Large intestine (tissue), 3 donors: ENCODE measurements at regions not wholly inside any gene's neighbourhood (a gene's known extent, or its start where the extent isn't known, plus 50 kb on each side); places are given as distances from the start of the nearest gene placed in this dataset.

ENCODE experiments used
- DNase-seq, 2 donors: peaks; one replicate each; pipeline versions ENCODE4 v3.0.0 to v3.0.0-alpha.2; 2013
- H3K27ac ChIP-seq: one replicate; pipeline ENCODE4 v1.5.1; 2013; ENCODE audit warnings: low read length
- H3K27me3 ChIP-seq: 2 replicates; pipeline ENCODE4 v1.6.1; 2013; ENCODE audit warnings: low read length; ENCODE audit not compliant: control insufficient read depth, insufficient read depth
- H3K36me3 ChIP-seq: 2 replicates; pipeline ENCODE4 v1.6.1; 2013; ENCODE audit warnings: low read length; ENCODE audit not compliant: control insufficient read depth, insufficient read depth
- H3K4me1 ChIP-seq: one replicate; pipeline ENCODE4 v1.6.1; 2013; ENCODE audit warnings: low read length; ENCODE audit not compliant: control insufficient read depth, insufficient read depth
- H3K4me3 ChIP-seq: one replicate; pipeline ENCODE4 v1.5.1; 2013; ENCODE audit warnings: low read length
- H3K9me3 ChIP-seq: one replicate; pipeline ENCODE4 v1.6.1; 2013; ENCODE audit warnings: mild to moderate bottlenecking, low read depth, low read length, moderate library complexity; ENCODE audit not compliant: control insufficient read depth
- whole genome bisulfite sequencing: methylation state at CpG from one replicate; pipeline ENCODE4 v1.1.5; 2013; ENCODE audit warnings: low lambda C conversion rate; ENCODE audit not compliant: insufficient coverage; 5-methylcytosine and 5-hydroxymethylcytosine counted together

- no peaks in the 10 kb centered on the region for H3K9me3 ChIP-seq
- H3K36me3 ChIP-seq = no peaks in the 10 kb centered on the region
- H3K4me1 ChIP-seq = no peaks in the 10 kb centered on the region
- H3K4me3 ChIP-seq = no peak overlapping the region
- WGBS = 94% methylated on average over 2 of the region's 4 CpGs
- no peaks in the 10 kb centered on the region for H3K27me3 ChIP-seq
- DNase-seq = no peak
- H3K27ac ChIP-seq = no peak overlapping the region
These were observed 444.9 kb upstream of the KIRREL3 start for GRCh38 chr11:127445476-127445875.

DNA sequence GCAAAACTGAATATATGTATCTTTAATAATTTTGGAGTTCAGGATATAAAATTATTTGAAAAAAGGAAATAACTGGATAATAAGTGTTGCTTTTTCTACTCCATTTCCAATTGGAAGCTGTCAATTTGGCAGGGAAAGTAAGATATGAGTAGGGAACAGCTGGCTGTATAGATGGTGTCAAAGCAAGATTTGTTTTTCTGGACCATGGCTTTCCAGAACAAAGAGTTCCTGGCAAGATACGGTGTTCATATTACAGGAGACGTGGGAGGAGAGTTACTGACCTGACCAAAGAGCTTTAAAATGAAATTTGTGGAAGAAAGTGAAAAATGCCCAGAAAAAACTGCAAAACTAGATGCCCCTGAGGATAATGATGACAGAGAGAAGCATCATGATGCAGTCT lies 442.7 kb upstream of the KIRREL3 start:
- Histone ChIP-seq H3K27ac (no peak overlapping the region), H3K27me3 (no peaks in the 10 kb centered on the region), H3K4me1 (no peaks in the 10 kb centered on the region), H3K36me3 (no peaks in the 10 kb centered on the region), H3K9me3 (no peaks in the 10 kb centered on the region), H3K4me3 (no peak overlapping the region)
- no peak for DNase-seq
- WGBS = 78% methylated on average over 2 of the region's 2 CpGs

GRCh38 chr11:127440616-127441015 lies 440.0 kb upstream of the KIRREL3 start:
- no peaks in the 10 kb centered on the region for H3K36me3 ChIP-seq
- no peaks in the 10 kb centered on the region for H3K4me1 ChIP-seq
- H3K27ac ChIP-seq = no peak overlapping the region
- no peak for DNase-seq
- H3K9me3 ChIP-seq = no peaks in the 10 kb centered on the region
- H3K27me3 ChIP-seq = no peaks in the 10 kb centered on the region
- H3K4me3 ChIP-seq = no peak overlapping the region
- WGBS = 92% methylated on average over 2 of the region's 3 CpGs

GRCh38 chr11:127425281-127425680 lies 424.7 kb upstream of the KIRREL3 start:
- H3K36me3 ChIP-seq = no peaks in the 10 kb centered on the region
- no peak for DNase-seq
- H3K27ac ChIP-seq = no peak overlapping the region
- WGBS = 84% methylated on average over 3 of the region's 3 CpGs
- no peaks in the 10 kb centered on the region for H3K27me3 ChIP-seq
- no peaks in the 10 kb centered on the region for H3K9me3 ChIP-seq
- no peaks in the 10 kb centered on the region for H3K4me1 ChIP-seq
- H3K4me3 ChIP-seq = no peak overlapping the region

DNA sequence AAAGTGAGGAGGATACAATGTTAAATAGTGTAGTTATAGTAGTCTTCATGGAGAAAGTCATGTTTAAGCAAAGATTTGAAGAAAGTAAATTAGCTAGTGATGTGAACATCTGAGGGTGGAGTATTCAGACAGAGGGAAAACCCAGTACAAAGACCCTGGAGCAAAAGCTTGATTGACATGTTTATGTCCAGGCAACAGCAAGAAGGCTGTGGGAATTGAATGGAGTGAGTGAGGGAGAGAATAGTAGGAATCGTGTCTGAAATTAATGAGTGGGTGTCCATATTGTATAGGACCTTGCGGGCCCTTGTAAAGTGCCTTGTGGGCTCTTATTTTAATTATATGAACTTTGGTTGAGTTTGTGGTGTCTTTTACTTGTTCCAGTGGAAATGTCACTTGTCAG lies 424.1 kb upstream of the KIRREL3 start:
- Histone ChIP-seq H3K9me3 (no peaks in the 10 kb centered on the region), H3K27ac (no peak overlapping the region), H3K4me1 (no peaks in the 10 kb centered on the region), H3K36me3 (no peaks in the 10 kb centered on the region), H3K4me3 (no peak overlapping the region), H3K27me3 (no peaks in the 10 kb centered on the region)
- no peak for DNase-seq
- 88% methylated on average over 1 of the region's 2 CpGs for WGBS

- no peak for DNase-seq
- Histone ChIP-seq H3K36me3 (no peaks in the 10 kb centered on the region), H3K4me3 (no peak overlapping the region), H3K27ac (no peak overlapping the region), H3K27me3 (no peaks in the 10 kb centered on the region), H3K4me1 (no peaks in the 10 kb centered on the region), H3K9me3 (no peaks in the 10 kb centered on the region)
These were observed 419.6 kb upstream of the KIRREL3 start for GRCh38 chr11:127420139-127420538.

DNA sequence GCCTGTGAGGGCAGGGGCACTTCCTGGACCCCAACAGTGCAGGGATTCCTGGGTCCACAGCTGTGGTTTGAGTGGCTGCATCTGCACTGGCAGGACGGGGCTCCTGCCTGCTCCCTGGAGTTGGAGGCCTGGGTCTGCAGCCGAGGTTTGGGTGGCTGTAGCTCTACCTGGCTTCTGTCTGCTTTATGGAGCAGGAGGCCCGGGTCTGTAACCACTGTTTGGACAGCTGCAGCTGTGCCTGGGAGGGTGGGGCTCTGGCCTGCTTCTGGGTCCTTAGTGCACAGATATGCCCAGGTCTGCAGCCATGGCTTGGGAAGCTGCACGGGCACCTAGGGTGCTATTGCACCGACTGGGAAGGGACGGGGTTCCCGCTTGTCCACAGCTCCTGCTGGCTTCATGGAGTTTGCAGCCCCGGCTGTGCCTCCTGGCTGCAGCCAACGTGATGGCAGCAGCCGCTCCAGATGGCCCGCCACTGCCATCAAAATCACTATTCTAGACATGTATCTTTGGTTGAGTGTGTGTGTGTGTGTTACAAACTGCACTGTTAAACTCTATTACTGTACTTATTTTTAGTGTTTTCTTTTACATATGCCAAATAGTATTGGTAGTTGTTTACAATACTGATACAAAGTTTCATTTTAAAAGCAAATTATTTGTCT lies 412.3 kb upstream of the KIRREL3 start:
- H3K4me1 ChIP-seq = no peaks in the 10 kb centered on the region
- no peaks in the 10 kb centered on the region for H3K27me3 ChIP-seq
- no peak overlapping the region for H3K4me3 ChIP-seq
- H3K36me3 ChIP-seq = no peaks in the 10 kb centered on the region
- H3K9me3 ChIP-seq = peaks cover 2% of the 10 kb centered on the region
- DNase-seq = peak in 1 of 2 donors; percentile 13
- no peak overlapping the region for H3K27ac ChIP-seq
- WGBS = no CpG with 5 or more reads among the region's 11 CpGs

- no peak for DNase-seq
- no peak overlapping the region for H3K4me3 ChIP-seq
- no peaks in the 10 kb centered on the region for H3K36me3 ChIP-seq
- H3K27me3 ChIP-seq = no peaks in the 10 kb centered on the region
- H3K4me1 ChIP-seq = no peaks in the 10 kb centered on the region
- no CpG with 5 or more reads among the region's 8 CpGs for WGBS
- H3K9me3 ChIP-seq = peaks cover 4% of the 10 kb centered on the region
- no peak overlapping the region for H3K27ac ChIP-seq
These were observed 411.7 kb upstream of the KIRREL3 start for GRCh38 chr11:127412234-127412633.

GRCh38 chr11:127411283-127411682 lies 410.7 kb upstream of the KIRREL3 start:
- H3K4me3 ChIP-seq = no peak overlapping the region
- no peak for DNase-seq
- H3K4me1 ChIP-seq = no peaks in the 10 kb centered on the region
- no peaks in the 10 kb centered on the region for H3K27me3 ChIP-seq
- no peaks in the 10 kb centered on the region for H3K36me3 ChIP-seq
- H3K9me3 ChIP-seq = peaks cover 4% of the 10 kb centered on the region
- WGBS = no CpG with 5 or more reads among the region's 7 CpGs
- no peak overlapping the region for H3K27ac ChIP-seq

DNA sequence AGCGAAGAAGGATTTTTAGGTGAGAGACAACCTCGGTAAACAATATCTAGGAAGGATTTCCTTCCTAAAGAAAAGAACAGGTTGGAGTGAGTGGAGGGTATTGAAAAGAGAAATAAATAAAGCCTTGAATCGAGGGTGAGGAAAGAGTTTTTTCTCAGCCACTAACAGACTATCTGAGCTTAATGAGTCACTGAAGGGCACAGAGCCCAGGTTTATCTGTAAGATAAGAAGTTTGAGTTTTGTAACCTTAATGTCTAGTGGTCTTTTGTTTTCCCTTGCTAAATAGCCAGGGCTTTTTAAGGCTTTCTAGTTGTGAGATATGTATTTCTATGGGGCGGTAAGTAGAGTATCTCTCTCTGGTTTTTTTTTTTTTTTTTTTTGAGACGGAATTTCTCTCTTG lies 394.5 kb upstream of the KIRREL3 start:
- Histone ChIP-seq H3K27ac (no peak overlapping the region), H3K27me3 (no peaks in the 10 kb centered on the region), H3K36me3 (no peaks in the 10 kb centered on the region), H3K4me3 (no peak overlapping the region), H3K4me1 (no peaks in the 10 kb centered on the region), H3K9me3 (no peaks in the 10 kb centered on the region)
- DNase-seq = peak in 1 of 2 donors; percentile 23
- 80% methylated on average over 2 of the region's 5 CpGs for WGBS

GRCh38 chr11:127393460-127393997 lies 393.0 kb upstream of the KIRREL3 start:
- H3K9me3 ChIP-seq = no peaks in the 10 kb centered on the region
- H3K36me3 ChIP-seq = no peaks in the 10 kb centered on the region
- no peak overlapping the region for H3K27ac ChIP-seq
- 100% methylated on average over 1 of the region's 4 CpGs for WGBS
- DNase-seq = no peak
- H3K27me3 ChIP-seq = no peaks in the 10 kb centered on the region
- no peaks in the 10 kb centered on the region for H3K4me1 ChIP-seq
- H3K4me3 ChIP-seq = no peak overlapping the region
